Thoracic aorta (tissue), 2 donors: ENCODE measurements at regions not wholly inside any gene's neighbourhood (a gene's known extent, or its start where the extent isn't known, plus 50 kb on each side); places are given as distances from the start of the nearest gene placed in this dataset.

Source experiments
- ATAC-seq: fragments of 150-250 bp; one replicate; pipeline ENCODE4 v1.8.0; 2017; ENCODE audit warnings: low read depth; ENCODE audit not compliant: insufficient number of reproducible peaks, low FRiP score
- DNase-seq: peaks from one replicate; pipeline ENCODE4 v3.0.0-alpha.2; 2020; ENCODE audit warnings: low spot score
- H3K27ac ChIP-seq, 2 donors: fragments of 200-600 bp; sonication (generic); 1 replicate in 1 of 2; 2 replicates in 1 of 2; pipeline ENCODE4 v1.5.1; 2016; ENCODE audit warnings: mild to moderate bottlenecking in 2 of 2, moderate library complexity in 2 of 2
- H3K27me3 ChIP-seq: fragments of 200-600 bp; sonication (generic); replicated peaks from 2 replicates; pipeline ENCODE4 v1.6.0; 2016; ENCODE audit warnings: mild to moderate bottlenecking; ENCODE audit not compliant: insufficient read depth
- H3K36me3 ChIP-seq: fragments of 200-600 bp; sonication (generic); one replicate; pipeline ENCODE4 v1.5.1; 2016
- H3K4me1 ChIP-seq, 2 donors: fragments of 200-600 bp; sonication (generic); 1 replicate in 1 of 2; 2 replicates in 1 of 2; pipeline versions ENCODE4 v1.5.1 to v1.6.0; 2016; ENCODE audit warnings: low read depth in 2 of 2, mild to moderate bottlenecking in 1 of 2; ENCODE audit not compliant: control insufficient read depth in 1 of 2
- H3K4me3 ChIP-seq: fragments of 200-600 bp; sonication (generic); 2 replicates; pipeline ENCODE4 v1.5.1; 2016; ENCODE audit warnings: mild to moderate bottlenecking
- H3K9me3 ChIP-seq: fragments of 200-600 bp; sonication (generic); 2 replicates; pipeline ENCODE4 v1.5.1; 2016
- CTCF ChIP-seq: fragments of 200-600 bp; sonication (generic); IDR thresholded peaks from one replicate; pipeline ENCODE4 v1.5.1; 2019; ENCODE audit warnings: antibody characterized with exemption

DNA sequence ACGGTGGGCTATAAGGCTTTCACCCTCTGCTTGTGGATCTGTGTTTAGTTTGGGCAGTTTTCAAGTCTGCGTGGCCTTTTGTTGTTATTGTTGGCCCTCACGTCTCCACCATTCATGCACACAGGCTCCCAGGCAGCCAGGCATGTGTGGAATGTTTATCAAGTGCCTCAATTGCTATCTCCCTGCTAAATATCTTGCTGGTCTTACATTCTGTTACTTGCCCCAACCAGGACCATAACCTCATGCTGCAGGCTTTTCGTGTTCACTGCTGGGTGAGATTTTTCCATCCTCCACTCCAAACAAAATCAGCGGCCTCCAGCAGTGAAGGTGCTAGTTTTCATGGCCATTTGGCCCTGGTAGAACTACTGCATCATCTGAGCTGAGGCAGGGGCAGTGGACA is 63.0 kb upstream of the DSC1 start:
- Histone ChIP-seq H3K27ac (peak overlapping the region in 1 of 2 donors; percentile 34), H3K4me3 (no peak overlapping the region), H3K36me3 (no peaks in the 10 kb centered on the region), H3K27me3 (no peaks in the 10 kb centered on the region), H3K9me3 (no peaks in the 10 kb centered on the region), H3K4me1 (peaks cover 8 to 12% of the 10 kb centered on the region in 2 donors)
- ATAC-seq = no peak
- TF ChIP-seq CTCF = no peak
- no peak for DNase-seq

GRCh38 chr18:31227497-31228229 is 65.0 kb upstream of the DSC1 start:
- TF ChIP-seq CTCF = no peak
- DNase-seq (no peak), ATAC-seq (no peak)
- H3K27me3 ChIP-seq = no peaks in the 10 kb centered on the region
- no peak overlapping the region for H3K27ac ChIP-seq
- no peaks in the 10 kb centered on the region for H3K9me3 ChIP-seq
- H3K4me1 ChIP-seq = peaks cover 8 to 12% of the 10 kb centered on the region in 2 donors
- H3K4me3 ChIP-seq = no peak overlapping the region
- H3K36me3 ChIP-seq = no peaks in the 10 kb centered on the region

DNA sequence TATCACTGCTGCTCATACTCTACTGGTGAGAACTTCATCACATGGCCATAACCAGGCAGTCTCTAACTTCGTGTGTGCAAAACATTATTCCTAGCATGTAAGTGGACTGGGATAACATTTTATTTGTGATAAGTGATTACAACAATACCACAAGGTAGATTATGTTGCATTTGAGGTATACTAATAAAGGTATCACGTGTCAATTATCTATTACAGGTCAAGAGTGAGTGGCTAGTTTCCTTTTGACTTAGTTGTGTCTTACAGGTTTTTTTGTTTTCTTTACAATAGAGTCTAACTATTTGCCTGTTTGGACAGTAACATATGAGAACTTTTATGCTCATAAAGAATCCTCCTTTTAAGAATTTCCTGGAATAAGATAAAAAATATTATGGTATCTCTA is 67.2 kb upstream of the DSC1 start:
- no peak for TF ChIP-seq CTCF
- DNase-seq = no peak
- no peak overlapping the region for H3K4me3 ChIP-seq
- H3K27me3 ChIP-seq = no peaks in the 10 kb centered on the region
- no peak overlapping the region for H3K27ac ChIP-seq
- H3K9me3 ChIP-seq = no peaks in the 10 kb centered on the region
- ATAC-seq = no peak
- peaks cover 8 to 12% of the 10 kb centered on the region in 2 donors for H3K4me1 ChIP-seq
- no peaks in the 10 kb centered on the region for H3K36me3 ChIP-seq

DNA sequence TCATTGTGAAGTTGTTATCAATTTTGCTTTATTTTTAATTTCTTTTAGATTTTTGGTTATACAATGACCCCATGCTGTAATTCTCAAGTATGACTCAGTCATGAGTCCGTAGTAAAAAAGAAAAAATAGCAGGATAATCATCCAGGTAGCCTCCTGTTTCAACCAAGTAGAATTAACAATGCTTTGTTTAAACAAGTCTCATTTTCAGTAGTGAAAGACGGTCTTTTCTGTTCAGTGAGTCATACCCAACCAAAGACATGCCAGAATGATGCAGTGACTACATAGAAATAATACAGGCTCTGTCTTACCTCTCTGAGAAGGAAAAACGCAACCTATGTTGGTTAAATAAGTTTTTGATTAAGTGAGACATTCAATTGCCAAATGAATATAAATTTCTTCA is 67.8 kb upstream of the DSC1 start:
- H3K4me1 ChIP-seq = peaks cover 8% of the 10 kb centered on the region in 2 donors
- no peak overlapping the region for H3K4me3 ChIP-seq
- no peaks in the 10 kb centered on the region for H3K36me3 ChIP-seq
- H3K27ac ChIP-seq = no peak overlapping the region
- no peak for ATAC-seq
- no peak for DNase-seq
- H3K9me3 ChIP-seq = no peaks in the 10 kb centered on the region
- no peaks in the 10 kb centered on the region for H3K27me3 ChIP-seq
- TF ChIP-seq CTCF = no peak

DNA sequence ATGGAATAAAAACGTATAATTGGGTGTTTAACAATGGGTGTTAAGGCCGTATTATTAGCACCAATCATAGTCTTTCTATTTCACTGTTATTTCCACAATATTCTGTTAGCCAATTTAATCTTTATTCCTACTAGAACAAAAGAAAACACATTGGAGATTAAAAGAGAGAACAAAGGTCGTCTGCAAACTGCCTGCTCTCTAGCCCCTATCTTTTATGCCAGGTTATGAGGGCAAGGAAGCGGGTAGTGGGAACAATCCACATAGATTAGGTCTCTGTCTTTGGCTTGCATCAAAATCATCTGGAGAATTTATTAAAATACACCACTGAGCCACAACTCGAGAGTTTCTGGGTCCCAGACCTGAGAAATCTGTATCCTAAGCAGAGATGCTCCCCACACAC is 69.4 kb upstream of the DSC1 start:
- TF ChIP-seq CTCF = no peak
- Histone ChIP-seq H3K27me3 (no peaks in the 10 kb centered on the region), H3K36me3 (no peaks in the 10 kb centered on the region), H3K9me3 (no peaks in the 10 kb centered on the region), H3K4me1 (no peaks in the 10 kb centered on the region), H3K27ac (no peak overlapping the region), H3K4me3 (no peak overlapping the region)
- DNase-seq (no peak), ATAC-seq (no peak)
